ENCODE measurements at regions not wholly inside any gene's neighbourhood (a gene's known extent, or its start where the extent isn't known, plus 50 kb on each side); places are given as distances from the start of the nearest gene placed in this dataset.

DNA sequence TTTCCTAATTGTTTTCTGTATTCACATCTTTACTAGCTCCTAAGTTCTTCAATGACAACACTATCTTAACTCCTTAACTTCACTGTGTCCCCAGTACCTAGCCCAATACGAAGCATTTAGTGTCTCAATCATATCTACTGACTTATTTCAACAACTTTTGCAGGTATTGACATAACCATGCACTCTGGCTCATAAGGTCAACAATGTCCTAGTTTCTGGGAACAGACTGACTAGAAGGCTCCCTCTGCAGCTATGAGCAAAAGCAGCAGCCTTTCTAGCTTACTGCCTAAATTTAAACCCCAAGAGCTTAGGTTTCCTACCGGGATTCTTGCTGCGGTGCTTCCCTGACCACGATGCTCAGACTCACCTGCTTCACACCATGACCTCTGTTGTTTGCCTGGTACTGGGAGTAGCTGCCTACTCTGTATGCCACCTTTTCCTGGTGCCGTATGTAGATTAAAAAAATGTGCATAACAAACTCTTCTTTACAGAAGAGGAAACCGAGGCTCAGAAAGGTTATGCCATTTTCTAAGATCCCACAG, 767.7 kb downstream of the TUSC7 start:
- TF ChIP-seq, protein P1, sequence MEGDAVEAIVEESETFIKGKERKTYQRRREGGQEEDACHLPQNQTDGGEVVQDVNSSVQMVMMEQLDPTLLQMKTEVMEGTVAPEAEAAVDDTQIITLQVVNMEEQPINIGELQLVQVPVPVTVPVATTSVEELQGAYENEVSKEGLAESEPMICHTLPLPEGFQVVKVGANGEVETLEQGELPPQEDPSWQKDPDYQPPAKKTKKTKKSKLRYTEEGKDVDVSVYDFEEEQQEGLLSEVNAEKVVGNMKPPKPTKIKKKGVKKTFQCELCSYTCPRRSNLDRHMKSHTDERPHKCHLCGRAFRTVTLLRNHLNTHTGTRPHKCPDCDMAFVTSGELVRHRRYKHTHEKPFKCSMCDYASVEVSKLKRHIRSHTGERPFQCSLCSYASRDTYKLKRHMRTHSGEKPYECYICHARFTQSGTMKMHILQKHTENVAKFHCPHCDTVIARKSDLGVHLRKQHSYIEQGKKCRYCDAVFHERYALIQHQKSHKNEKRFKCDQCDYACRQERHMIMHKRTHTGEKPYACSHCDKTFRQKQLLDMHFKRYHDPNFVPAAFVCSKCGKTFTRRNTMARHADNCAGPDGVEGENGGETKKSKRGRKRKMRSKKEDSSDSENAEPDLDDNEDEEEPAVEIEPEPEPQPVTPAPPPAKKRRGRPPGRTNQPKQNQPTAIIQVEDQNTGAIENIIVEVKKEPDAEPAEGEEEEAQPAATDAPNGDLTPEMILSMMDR (IDR thresholded peaks at IDR 0.05; ENCODE audit: low read depth, low read length): no peak
- H3K4me3 ChIP-seq (ENCODE audit: low read depth, low read length): no peak overlapping the region

DNA sequence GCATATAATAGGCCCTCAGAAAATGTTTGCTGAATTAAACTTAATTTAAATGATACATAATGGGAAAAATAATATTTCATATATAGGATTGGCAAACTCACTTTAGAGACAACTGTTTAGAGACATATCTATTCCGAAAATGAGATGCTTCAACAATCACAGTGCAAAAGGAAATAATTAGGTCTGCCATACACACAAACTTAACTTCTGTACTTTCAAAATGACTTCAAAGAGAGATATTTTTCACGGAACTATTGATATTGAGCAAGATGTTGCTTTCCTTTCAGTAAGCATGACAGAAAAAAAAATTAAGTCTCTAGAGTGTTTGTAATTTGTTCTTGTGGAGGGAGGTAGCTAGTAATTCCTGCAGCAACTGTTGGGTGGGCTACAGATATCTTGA, 769.5 kb downstream of the TUSC7 start:
- H3K4me3 ChIP-seq (ENCODE audit: low read depth, low read length): no peak overlapping the region
- TF ChIP-seq, protein P1 (IDR thresholded peaks at IDR 0.05; ENCODE audit: low read depth, low read length): no peak

GRCh38 chr3:117480525-117480924, 770.9 kb downstream of the TUSC7 start:
- TF ChIP-seq, protein P1 (IDR thresholded peaks at IDR 0.05; ENCODE audit: low read depth, low read length): no peak

DNA sequence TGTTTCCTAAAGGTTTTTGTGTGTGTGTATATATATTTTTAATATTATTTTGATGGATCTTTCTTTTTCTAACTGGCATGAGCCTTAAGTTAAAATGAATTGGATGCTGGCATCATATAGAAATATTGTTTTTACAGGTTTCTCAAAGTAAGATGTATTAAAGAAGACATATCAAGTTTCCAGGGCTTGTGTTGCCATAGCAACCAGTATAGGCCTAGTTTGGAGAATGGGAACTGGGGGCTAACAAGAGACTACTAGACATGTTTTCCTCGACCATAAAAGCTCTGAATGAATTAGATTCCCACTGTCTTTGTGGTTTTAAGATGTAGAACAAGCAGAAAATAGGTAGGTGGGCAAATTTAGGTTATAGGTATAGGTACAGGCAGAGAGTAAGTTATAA, 771.4 kb downstream of the TUSC7 start:
- TF ChIP-seq, protein P1 (IDR thresholded peaks at IDR 0.05; ENCODE audit: low read depth, low read length): no peak

More at GRCh38 chr3:117480525-117480924, 770.9 kb downstream of the TUSC7 start:
- no peak overlapping the region for H3K4me3 ChIP-seq (ENCODE audit: low read depth, low read length)

GRCh38 chr3:117483839-117484238, 774.3 kb downstream of the TUSC7 start:
- TF ChIP-seq, protein P1 (IDR thresholded peaks at IDR 0.05; ENCODE audit: low read depth, low read length): no peak
- no peak overlapping the region for H3K4me3 ChIP-seq (ENCODE audit: low read depth, low read length)

More for the DNA sequence above, 771.4 kb downstream of the TUSC7 start:
- H3K4me3 ChIP-seq (ENCODE audit: low read depth, low read length): no peak overlapping the region

DNA sequence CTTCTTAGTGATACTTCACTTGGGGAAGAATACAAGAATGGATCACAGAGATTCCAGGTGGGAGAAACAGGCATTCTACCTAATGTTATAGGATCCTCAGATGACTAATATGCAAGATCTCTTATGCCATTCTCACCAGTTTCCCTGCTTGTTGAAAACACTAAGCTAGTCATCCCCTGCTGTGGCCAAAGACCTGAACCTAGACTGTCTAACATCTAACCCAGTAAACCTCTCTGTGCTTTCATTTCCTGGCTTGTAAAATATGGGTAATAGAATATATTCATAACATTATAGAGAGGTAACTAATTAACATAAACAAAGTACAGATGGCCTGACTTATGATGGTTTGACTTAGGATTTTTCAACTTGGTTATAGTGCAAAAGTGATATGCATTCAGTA, 776.3 kb downstream of the TUSC7 start:
- TF ChIP-seq, protein P1 (IDR thresholded peaks at IDR 0.05; ENCODE audit: low read depth, low read length): no peak

GRCh38 chr3:117486719-117487716, 777.4 kb downstream of the TUSC7 start:
- no peak overlapping the region for H3K4me3 ChIP-seq (ENCODE audit: low read depth, low read length)

More for the DNA sequence above, 776.3 kb downstream of the TUSC7 start:
- H3K4me3 ChIP-seq (ENCODE audit: low read depth, low read length): no peak overlapping the region

More at GRCh38 chr3:117486719-117487716, 777.4 kb downstream of the TUSC7 start:
- TF ChIP-seq, protein P1 (IDR thresholded peaks at IDR 0.05; ENCODE audit: low read depth, low read length): no peak

Measured in WI38 (cell line).